BE2C (cell line): ENCODE measurements at regions not wholly inside any gene's neighbourhood (a gene's known extent, or its start where the extent isn't known, plus 50 kb on each side); places are given as distances from the start of the nearest gene placed in this dataset.

Source experiments
- DNase-seq: peaks from one replicate; pipeline ENCODE4 v3.0.0-alpha.2; 2020
- H3K27me3 ChIP-seq: fragments of 250-450 bp; sonication (Bioruptor Pico); 2 replicates; pipeline ENCODE4 v1.5.1; 2020; ENCODE audit warnings: mild to moderate bottlenecking
- H3K36me3 ChIP-seq: fragments of 250-450 bp; sonication (Bioruptor Pico); 2 replicates; pipeline ENCODE4 v1.5.1; 2020; ENCODE audit warnings: mild to moderate bottlenecking
- H3K4me1 ChIP-seq: fragments of 250-450 bp; sonication (Bioruptor Pico); 2 replicates; pipeline ENCODE4 v1.5.1; 2020
- H3K4me3 ChIP-seq: 2 replicates; pipeline ENCODE4 v1.5.1; 2011; ENCODE audit warnings: low read depth, low read length
- H3K9me3 ChIP-seq: fragments of 250-450 bp; sonication (Bioruptor Pico); 2 replicates; pipeline ENCODE4 v1.5.1; 2020
- TF ChIP-seq, protein P1 (sequence below): IDR thresholded peaks from 2 replicates; pipeline ENCODE4 v1.5.1; 2012; ENCODE audit warnings: mild to moderate bottlenecking, low read depth, low read length

DNA sequence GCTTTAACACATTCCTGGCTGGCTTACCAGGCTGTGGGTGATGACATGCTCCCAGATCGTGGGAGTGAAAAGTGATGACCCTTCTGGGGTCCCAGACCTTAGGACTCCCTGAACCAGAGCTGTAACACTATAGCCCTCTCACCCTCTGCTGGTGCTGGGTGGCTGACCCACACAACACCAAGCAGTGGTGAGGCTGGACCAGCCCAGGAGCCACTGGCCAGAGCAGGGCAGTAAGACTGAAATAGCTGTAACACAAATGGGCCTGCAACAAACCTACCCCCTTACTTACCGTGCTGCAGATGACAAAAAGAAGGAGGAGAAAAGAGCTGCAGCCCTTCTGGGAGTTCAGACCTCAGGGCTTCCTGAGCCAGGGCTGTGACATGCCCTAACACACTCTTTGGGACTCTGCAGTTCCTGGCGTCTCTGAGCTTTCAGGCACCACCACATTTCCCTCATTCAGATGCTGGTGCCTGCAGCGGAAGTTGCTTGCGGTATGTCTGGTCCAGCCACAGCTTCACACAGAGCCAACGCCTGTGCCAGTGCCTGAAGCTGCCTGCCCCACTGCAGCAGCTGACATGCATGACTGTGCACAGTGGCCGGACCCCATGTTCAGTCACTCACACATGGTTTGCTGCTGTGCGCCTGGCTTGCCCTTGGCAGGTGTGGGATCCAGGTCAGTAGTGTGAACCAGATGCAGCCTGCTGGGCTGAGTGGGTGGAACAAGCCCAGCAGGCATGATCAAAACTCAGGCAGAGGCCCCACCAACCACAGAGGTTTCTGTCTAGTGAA, 1247.4 kb downstream of the EFNA5 start:
- H3K9me3 ChIP-seq, result no peaks in the 10 kb centered on the region
- H3K27me3 ChIP-seq, result no peaks in the 10 kb centered on the region
- TF ChIP-seq, protein P1, sequence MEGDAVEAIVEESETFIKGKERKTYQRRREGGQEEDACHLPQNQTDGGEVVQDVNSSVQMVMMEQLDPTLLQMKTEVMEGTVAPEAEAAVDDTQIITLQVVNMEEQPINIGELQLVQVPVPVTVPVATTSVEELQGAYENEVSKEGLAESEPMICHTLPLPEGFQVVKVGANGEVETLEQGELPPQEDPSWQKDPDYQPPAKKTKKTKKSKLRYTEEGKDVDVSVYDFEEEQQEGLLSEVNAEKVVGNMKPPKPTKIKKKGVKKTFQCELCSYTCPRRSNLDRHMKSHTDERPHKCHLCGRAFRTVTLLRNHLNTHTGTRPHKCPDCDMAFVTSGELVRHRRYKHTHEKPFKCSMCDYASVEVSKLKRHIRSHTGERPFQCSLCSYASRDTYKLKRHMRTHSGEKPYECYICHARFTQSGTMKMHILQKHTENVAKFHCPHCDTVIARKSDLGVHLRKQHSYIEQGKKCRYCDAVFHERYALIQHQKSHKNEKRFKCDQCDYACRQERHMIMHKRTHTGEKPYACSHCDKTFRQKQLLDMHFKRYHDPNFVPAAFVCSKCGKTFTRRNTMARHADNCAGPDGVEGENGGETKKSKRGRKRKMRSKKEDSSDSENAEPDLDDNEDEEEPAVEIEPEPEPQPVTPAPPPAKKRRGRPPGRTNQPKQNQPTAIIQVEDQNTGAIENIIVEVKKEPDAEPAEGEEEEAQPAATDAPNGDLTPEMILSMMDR, result no peak
- DNase-seq, result peak; percentile 42
- H3K4me1 ChIP-seq, result no peaks in the 10 kb centered on the region
- H3K36me3 ChIP-seq, result no peaks in the 10 kb centered on the region
- no peak overlapping the region for H3K4me3 ChIP-seq

- no peaks in the 10 kb centered on the region for H3K27me3 ChIP-seq
- H3K36me3 ChIP-seq, result no peaks in the 10 kb centered on the region
Measured at GRCh38 chr5:106420102-106420501, 1250.6 kb downstream of the EFNA5 start.

DNA sequence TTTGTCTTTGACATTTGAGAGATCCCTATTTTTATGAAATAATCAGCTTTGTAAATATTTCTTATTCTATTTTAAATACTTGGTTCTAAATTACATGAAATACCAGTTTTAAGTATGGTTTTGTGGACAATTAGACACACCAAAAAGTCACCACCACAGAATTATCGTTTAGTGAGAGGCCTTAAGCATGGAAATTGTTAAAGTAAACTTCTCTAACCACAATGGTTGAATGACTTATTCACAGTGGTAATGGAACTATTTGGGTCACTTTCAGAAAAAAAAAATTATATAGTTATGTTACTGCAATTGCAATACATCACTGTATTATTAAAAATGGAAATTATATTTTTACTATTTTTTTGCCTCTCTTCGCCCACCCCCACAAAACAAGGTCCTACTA, 1252.5 kb downstream of the EFNA5 start:
- H3K36me3 ChIP-seq, result no peaks in the 10 kb centered on the region
- no peaks in the 10 kb centered on the region for H3K4me1 ChIP-seq
- no peaks in the 10 kb centered on the region for H3K9me3 ChIP-seq
- H3K27me3 ChIP-seq, result no peaks in the 10 kb centered on the region
- TF ChIP-seq, protein P1, result no peak
- DNase-seq, result no peak
- no peak overlapping the region for H3K4me3 ChIP-seq

More at GRCh38 chr5:106420102-106420501, 1250.6 kb downstream of the EFNA5 start:
- Histone ChIP-seq H3K4me3 (no peak overlapping the region), H3K4me1 (no peaks in the 10 kb centered on the region), H3K9me3 (no peaks in the 10 kb centered on the region)
- no peak for DNase-seq
- TF ChIP-seq, protein P1, result no peak

GRCh38 chr5:106417566-106417965, 1253.2 kb downstream of the EFNA5 start:
- no peaks in the 10 kb centered on the region for H3K27me3 ChIP-seq
- no peaks in the 10 kb centered on the region for H3K9me3 ChIP-seq
- no peak overlapping the region for H3K4me3 ChIP-seq
- H3K4me1 ChIP-seq, result no peaks in the 10 kb centered on the region
- H3K36me3 ChIP-seq, result no peaks in the 10 kb centered on the region
- TF ChIP-seq, protein P1, result no peak
- no peak for DNase-seq

DNA sequence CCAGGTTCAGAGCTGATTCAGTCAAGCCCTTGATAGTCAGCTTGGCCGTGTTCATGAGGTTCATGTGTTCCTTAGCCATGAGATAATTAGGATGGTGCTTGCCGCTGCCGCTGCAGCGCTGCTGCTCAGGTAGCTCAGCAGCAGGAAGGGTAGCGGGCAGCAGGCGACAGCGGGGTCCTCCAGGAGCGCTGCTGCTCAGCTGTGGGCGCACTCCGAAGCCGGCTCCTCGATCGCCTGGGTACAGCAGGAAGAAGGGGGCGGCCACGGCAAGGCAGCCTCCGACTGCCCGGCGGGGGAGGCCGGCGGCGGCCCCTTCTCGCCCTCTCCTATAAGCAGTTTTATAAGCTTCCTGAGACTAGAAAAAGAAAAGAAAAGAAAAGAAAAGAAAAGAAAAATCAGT, 1253.6 kb downstream of the EFNA5 start:
- H3K27me3 ChIP-seq, result no peaks in the 10 kb centered on the region
- DNase-seq, result no peak
- no peaks in the 10 kb centered on the region for H3K9me3 ChIP-seq
- TF ChIP-seq, protein P1, result no peak
- H3K4me1 ChIP-seq, result no peaks in the 10 kb centered on the region
- no peaks in the 10 kb centered on the region for H3K36me3 ChIP-seq
- H3K4me3 ChIP-seq, result no peak overlapping the region

- DNase-seq, result no peak
- Histone ChIP-seq H3K36me3 (no peaks in the 10 kb centered on the region), H3K27me3 (no peaks in the 10 kb centered on the region), H3K4me3 (no peak overlapping the region), H3K4me1 (no peaks in the 10 kb centered on the region), H3K9me3 (no peaks in the 10 kb centered on the region)
- TF ChIP-seq, protein P1, result no peak
Measured at GRCh38 chr5:106415541-106415940, 1255.2 kb downstream of the EFNA5 start.
